T47D (cell line): ENCODE measurements at regions not wholly inside any gene's neighbourhood (a gene's known extent, or its start where the extent isn't known, plus 50 kb on each side); places are given as distances from the start of the nearest gene placed in this dataset.

Source experiments
- DNase-seq, 2 experiments: peaks; one replicate each; pipeline versions ENCODE4 v3.0.0 to v3.0.0-alpha.2; 2011 to 2012; ENCODE audit warnings: low read depth in 1 of 2, low spot score in 1 of 2
- JUND ChIP-seq: IDR thresholded peaks from 2 replicates; pipeline ENCODE4 v1.6.1; 2012; ENCODE audit warnings: low read depth
- in situ Hi-C: cut with HindIII; loops from 2 replicates; pipeline ENCODE4 v1.10.0; 2016; ENCODE audit warnings: low sequenced_read_pairs, low pct_unique_long_range_greater_than_20kb

DNA sequence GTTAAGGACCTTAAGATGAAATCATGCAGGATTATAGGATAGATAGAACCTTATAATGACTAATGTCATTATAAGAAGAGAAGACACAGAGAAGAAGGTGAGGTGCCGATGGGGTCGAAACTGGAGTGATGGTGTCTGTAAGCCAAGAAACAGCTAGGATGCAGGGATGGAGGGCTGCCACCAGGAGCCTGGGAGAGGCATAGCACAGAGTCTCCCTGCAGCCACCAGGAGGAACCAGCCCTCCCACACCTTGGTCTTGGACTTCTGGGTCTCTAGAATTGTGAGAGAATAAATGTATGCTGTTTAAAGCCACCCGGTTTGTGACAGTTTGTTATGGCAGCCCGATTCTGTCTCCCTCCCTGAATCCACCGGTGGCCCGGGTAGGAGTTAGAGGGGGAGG lies 337.2 kb upstream of the AJAP1 start:
- no peak for TF ChIP-seq JUND
- no peak for DNase-seq
- in situ Hi-C loops: no loop called here

DNA sequence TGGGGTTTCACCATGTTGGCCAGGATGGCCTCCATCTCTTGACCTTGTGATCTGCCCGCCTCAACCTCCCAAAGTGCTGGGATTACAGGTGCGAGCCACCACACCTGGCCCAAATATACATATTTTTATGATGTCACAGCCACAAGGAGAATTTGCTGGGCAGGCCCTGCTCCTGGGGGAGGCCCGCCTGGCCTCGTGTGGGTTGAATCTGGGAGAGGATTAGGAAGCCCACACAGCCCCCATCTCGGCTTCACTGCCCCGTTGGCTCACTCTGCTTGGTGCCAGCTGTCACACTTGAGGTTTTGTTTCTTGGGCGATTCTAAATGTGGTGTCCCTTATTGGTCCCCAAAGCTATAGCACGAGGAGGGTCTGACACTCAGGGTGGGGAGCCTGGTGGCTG lies 335.7 kb upstream of the AJAP1 start:
- no peak for TF ChIP-seq JUND
- in situ Hi-C loops: no loop called here
- no peak for DNase-seq

DNA sequence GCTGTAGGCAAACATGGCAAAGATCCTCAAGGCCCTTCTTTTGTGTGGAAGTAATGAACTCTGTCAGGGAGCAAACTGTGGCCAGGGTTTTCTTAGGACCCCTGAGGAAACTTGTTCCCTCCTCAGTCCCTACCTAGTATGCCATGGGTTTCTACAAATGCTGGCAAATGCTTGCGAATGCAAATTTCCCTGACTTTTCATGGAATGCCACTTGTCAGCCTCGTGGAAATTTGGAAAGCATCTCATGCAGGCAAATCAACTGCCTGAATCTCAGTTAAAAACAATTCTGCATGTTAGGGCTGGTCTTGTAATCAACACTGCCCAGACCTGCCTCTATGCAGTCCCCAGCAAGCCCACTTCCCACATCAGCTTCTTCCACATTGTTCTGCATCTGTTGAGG lies 334.9 kb upstream of the AJAP1 start:
- no peak for DNase-seq
- TF ChIP-seq JUND: no peak
- in situ Hi-C loops: no loop called here

DNA sequence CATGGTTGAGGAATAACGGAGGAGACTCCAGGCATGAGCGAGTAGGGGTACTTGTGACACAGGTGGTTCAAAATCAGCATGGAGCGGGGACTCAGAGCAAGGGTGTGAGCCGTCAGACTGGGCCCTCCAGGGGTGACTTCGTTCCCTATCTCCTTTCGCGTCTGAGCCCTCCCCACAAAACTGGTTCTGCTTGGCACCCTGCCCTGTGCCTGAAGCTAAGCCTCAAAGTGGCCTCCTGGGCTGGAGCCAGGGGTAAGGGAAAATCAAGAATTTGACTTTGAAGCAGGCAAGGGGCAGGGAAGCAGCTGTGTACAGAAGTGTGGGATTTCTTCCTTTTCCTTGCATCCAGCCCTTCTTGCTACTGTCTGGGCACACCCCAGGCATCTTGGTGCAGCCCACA lies 331.5 kb upstream of the AJAP1 start:
- in situ Hi-C loops: no loop called here
- no peak for TF ChIP-seq JUND
- DNase-seq: no peak

DNA sequence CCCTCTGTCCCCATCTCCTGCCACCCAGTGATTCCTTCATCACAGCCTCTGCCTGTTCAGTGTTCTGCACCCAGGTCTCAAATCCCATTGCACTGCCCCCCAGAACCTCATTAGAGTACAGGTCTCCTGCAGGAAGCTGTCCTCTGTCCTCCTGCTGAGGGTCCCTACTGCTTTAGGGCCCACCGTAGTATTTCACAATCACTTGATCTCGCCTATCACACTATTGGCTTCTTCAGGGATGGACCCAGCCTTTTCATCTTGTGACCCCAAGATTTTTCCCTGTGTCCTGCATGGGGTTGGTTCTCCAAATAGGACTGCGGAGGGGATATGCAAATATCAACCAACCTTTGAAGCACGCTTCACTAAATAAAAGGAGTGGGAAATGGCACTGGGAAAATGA lies 331.1 kb upstream of the AJAP1 start:
- TF ChIP-seq JUND: no peak
- DNase-seq: no peak
- in situ Hi-C loops: no loop called here

DNA sequence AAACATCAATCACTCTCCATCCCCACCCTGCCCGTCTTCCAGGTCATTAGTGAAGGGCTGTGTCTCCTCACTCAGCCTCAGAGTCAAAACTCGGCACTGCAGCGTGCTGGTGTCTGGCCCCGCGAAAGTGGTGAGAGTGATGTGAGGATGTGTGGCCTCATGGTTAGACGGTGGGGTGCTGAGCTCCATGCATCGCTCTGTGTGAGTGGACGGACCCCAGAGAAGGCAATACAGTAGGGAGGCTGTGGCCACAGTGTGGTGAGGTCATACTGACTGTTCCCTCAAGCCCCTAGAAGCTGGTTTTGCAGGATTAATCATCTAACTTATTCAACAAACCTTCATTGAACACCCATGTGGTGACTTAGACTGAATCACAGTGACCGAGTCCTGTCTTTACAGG lies 329.9 kb upstream of the AJAP1 start:
- no peak for TF ChIP-seq JUND
- in situ Hi-C loops: no loop called here
- no peak for DNase-seq

DNA sequence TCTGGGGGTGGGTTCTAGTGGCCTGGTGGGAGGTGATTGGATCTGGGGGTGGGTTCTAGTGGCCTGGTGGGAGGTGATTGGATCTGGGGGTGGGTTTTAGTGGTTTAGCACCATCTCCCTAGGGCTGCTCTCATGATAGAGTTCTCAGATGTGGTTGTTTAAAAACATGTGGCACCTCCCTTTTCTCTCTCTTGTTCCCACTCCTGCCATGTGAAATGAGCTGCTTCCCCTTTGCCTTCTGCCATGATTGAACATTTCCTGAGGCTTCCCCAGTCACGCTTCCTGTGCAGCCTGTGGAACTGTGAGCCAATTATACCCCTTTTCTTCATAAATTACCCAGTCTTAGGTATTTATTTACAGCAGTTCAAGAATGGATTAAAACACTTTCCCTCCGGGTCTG lies 327.3 kb upstream of the AJAP1 start:
- in situ Hi-C loops: no loop called here
- DNase-seq: no peak

DNA sequence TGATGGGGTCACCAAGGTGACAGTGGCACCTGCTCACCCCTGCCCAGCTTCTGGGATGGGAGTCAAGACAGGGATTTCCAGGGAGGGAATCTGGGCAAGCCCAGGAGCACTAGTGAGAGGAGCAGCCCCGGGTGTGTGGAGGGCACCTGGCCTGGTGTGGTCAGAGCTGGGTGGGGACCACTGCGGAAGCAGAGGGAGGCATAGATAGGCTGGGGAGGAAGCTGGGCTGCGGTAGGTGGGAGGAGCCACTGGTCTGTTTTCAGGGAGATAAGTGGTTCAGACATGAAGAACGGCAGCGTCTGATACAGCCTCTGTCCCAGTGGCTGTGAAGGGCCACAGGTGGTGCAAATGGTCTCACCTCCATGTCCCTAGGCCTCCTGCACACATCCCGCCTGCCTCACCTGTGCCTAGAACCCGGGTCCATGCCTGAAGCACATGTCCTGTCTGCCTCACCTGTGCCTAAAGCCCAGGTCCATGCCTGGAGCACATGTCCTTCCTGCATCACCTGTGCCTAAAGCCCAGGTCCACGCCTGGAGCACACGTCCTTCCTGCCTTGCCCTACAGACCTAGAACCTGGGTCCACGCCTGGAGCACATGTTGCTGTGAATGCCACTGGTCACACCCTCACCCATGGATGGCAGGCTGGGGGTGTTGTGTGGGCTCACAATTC lies 325.9 kb upstream of the AJAP1 start:
- DNase-seq: no peak
- no peak for TF ChIP-seq JUND
- in situ Hi-C loops: no loop called here

More for the DNA sequence above, 327.3 kb upstream of the AJAP1 start:
- TF ChIP-seq JUND: no peak

DNA sequence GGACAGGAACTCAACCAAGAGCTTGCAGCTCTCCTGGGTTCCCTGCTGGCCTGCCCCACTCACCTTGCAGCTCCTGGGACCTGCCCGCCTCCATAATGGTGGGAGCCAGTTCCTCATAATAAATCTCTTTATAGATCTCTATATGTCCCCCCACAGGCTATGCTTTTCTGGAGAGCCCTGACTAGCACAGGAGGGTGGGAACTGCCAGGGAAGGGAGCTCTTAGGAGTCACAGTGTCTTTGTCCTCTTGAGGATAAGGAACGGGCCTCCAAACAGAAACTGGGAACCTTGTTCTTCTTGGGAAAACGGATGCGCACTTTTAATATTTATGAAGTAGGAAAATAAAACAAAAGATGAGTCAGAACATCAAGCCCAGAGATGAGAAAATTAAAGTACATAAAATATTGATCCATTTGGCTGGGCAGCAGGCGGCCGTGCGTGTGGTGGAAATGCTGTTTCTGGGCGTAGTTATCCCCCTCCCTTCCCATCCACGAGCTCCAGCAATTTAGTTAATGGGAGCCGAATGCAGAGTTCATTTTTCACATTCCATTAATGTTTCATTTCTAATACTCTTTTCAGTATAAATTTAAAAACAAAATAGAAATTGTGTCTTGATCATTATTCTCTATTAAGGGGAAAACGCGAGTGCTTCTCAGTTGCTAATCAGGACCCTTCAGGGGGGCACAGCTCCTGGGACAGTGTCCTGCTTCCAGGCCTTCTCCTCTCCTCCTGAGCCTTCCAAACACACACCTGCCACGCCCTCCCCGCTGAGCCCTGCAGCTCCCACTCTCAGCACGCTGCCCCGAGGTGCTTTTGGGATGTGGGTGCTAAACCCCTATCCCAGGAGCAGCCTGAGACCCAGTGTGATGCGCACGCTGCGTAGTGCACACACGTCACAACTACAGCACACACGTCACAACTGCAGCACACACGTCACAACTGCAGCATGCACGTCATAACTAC lies 323.3 kb upstream of the AJAP1 start:
- in situ Hi-C loops: no loop called here
- no peak for TF ChIP-seq JUND
- DNase-seq: no peak

DNA sequence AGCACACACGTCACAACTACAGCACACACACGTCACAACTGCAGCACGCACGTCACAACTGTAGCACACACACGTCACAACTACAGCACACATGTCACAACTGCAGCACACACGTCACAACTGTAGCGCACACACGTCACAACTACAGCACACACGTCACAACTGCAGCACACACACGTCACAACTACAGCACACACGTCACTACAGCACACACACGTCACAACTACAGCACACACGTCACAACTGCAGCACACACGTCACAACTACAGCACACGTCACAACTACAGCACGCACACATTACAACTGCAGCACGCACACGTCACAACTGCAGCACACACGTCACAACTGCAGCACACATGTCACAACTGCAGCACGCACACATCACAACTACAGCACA lies 322.6 kb upstream of the AJAP1 start:
- in situ Hi-C loops: no loop called here
- no peak for TF ChIP-seq JUND

DNA sequence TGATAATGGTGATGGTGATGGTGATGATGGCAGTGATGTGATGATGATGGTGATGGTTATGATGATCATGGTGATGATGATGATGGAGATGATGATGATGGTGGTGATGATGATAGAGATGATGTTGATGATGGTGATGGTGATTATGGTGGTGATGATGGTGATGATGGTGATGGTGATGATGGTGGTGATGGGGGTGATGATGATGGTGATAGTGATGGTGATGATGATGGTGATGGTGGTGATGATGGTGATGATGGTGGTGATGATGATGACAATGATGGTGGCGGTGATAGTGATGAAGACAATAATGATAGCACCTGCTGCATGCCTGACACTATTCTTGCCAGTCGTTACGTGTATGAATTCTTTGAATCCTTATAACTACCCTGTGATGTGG lies 317.9 kb upstream of the AJAP1 start:
- in situ Hi-C loops: no loop called here
- DNase-seq: no peak
- no peak for TF ChIP-seq JUND

More for the DNA sequence above, 322.6 kb upstream of the AJAP1 start:
- no peak for DNase-seq

DNA sequence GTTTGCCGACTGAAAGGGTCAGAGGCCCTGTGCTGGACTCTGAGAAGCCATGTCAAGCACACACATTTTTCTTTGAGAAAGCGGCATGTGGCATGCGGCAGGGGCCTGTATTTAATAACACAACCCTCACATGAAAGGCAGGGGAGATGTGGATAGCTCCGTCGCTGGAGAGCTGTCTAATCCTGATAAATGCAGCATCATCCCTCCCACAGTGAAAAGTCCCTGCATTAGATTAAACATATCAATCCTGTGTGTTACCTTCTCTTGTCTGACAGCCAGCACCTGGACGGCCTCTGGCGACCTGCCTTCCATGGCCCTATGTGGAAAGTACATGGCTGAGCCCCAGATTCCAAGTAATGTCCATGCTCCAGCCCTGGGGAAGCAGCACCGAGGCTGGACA lies 313.0 kb upstream of the AJAP1 start:
- no peak for TF ChIP-seq JUND
- in situ Hi-C loops: no loop called here
- no peak for DNase-seq

DNA sequence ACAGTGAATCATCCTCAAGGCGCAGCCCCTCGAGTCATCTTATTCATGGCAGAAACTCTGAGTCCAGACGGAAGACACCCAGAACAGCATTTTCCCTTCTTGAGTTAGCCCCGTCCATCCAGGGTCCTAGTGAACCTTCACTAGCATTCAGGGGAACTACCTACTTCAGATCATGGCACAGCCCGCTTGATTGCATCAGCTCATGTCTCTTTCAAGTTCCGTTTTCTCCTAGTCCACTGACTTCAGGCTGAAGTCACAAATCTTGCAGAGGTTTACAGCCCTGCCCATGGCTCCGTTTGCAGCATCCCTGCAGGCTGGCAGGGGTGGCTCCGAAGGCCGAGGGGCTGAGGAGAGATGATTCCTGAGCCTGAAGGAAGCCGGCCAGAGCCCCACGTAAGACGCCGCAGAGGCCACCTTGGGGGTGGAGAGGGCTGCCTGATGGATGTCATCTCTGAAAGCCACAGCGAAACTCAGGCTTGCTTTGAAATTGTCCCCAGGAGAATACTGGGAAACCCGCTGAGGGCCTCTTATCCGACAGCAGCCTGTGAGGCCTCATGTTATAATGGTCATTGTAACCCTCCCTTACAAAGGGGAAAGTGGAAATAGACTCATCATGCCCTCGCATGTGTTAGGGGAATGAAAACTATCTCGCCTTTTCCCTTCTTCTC lies 310.2 kb upstream of the AJAP1 start:
- in situ Hi-C loops: no loop called here
- no peak for TF ChIP-seq JUND
- DNase-seq: no peak
